ENCODE measurements at regions not wholly inside any gene's neighbourhood (a gene's known extent, or its start where the extent isn't known, plus 50 kb on each side); places are given as distances from the start of the nearest gene placed in this dataset.
"Not testable (repeated sequence)": the region's sequence is repeated elsewhere in the genome, so short reads cannot be mapped to it uniquely, and the experiment has no call there.

- WGBS = 94% methylated on average over 11 of the region's 11 CpGs
- no peak for DNase-seq (ENCODE audit: low spot score)
Measured at GRCh38 chr7:69445541-69445940, 152.7 kb upstream of the AUTS2 start.

GRCh38 chr7:69446213-69446612 lies 152.1 kb upstream of the AUTS2 start:
- not testable (repeated sequence) for H3K4me1 ChIP-seq (ENCODE audit: control insufficient read depth in 4 of 4, insufficient read depth in 4 of 4, low read length in 3 of 4); H3K27me3 ChIP-seq (ENCODE audit: control insufficient read depth in 4 of 4, insufficient read depth in 4 of 4, low read length in 3 of 4); H3K4me3 ChIP-seq (ENCODE audit: low read depth in 1 of 3, low read length in 3 of 3); H3K9me3 ChIP-seq (ENCODE audit: control insufficient read depth in 4 of 4, low read length in 3 of 4); H3K9ac ChIP-seq (ENCODE audit: low read depth in 1 of 2, low read length in 2 of 2); H3K36me3 ChIP-seq (ENCODE audit: control insufficient read depth in 4 of 4, insufficient read depth in 3 of 4, low read depth in 1 of 4, low read length in 3 of 4); H3K27ac ChIP-seq (ENCODE audit: low read depth in 1 of 2, low read length in 2 of 2); DNase-seq (ENCODE audit: low spot score)
- 96% methylated on average over 7 of the region's 7 CpGs for WGBS

More at GRCh38 chr7:69445541-69445940, 152.7 kb upstream of the AUTS2 start:
- H3K9me3 ChIP-seq (ENCODE audit: control insufficient read depth in 4 of 4, low read length in 3 of 4) = no peaks in the 10 kb centered on the region
- H3K27ac ChIP-seq (ENCODE audit: low read depth in 1 of 2, low read length in 2 of 2) = no peak overlapping the region
- no peaks in the 10 kb centered on the region for H3K36me3 ChIP-seq (ENCODE audit: control insufficient read depth in 4 of 4, insufficient read depth in 3 of 4, low read depth in 1 of 4, low read length in 3 of 4)
- H3K27me3 ChIP-seq (ENCODE audit: control insufficient read depth in 4 of 4, insufficient read depth in 4 of 4, low read length in 3 of 4) = no peaks in the 10 kb centered on the region
- TF ChIP-seq NR2F2 (IDR thresholded peaks at IDR 0.05) (no peak), EGR1 (IDR thresholded peaks at IDR 0.05; ENCODE audit: low read depth in 2 of 2) (no peak), FOXA2 (IDR thresholded peaks at IDR 0.05) (no peak), JUND (IDR thresholded peaks at IDR 0.05) (no peak), MAX (IDR thresholded peaks at IDR 0.05) (no peak), YY1 (IDR thresholded peaks at IDR 0.05) (no peak), RAD21 (IDR thresholded peaks at IDR 0.05) (no peak), HNF4G (IDR thresholded peaks at IDR 0.05) (no peak)
- TF ChIP-seq, protein P1, sequence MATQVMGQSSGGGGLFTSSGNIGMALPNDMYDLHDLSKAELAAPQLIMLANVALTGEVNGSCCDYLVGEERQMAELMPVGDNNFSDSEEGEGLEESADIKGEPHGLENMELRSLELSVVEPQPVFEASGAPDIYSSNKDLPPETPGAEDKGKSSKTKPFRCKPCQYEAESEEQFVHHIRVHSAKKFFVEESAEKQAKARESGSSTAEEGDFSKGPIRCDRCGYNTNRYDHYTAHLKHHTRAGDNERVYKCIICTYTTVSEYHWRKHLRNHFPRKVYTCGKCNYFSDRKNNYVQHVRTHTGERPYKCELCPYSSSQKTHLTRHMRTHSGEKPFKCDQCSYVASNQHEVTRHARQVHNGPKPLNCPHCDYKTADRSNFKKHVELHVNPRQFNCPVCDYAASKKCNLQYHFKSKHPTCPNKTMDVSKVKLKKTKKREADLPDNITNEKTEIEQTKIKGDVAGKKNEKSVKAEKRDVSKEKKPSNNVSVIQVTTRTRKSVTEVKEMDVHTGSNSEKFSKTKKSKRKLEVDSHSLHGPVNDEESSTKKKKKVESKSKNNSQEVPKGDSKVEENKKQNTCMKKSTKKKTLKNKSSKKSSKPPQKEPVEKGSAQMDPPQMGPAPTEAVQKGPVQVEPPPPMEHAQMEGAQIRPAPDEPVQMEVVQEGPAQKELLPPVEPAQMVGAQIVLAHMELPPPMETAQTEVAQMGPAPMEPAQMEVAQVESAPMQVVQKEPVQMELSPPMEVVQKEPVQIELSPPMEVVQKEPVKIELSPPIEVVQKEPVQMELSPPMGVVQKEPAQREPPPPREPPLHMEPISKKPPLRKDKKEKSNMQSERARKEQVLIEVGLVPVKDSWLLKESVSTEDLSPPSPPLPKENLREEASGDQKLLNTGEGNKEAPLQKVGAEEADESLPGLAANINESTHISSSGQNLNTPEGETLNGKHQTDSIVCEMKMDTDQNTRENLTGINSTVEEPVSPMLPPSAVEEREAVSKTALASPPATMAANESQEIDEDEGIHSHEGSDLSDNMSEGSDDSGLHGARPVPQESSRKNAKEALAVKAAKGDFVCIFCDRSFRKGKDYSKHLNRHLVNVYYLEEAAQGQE (IDR thresholded peaks at IDR 0.05) = no peak
- H3K9ac ChIP-seq (ENCODE audit: low read depth in 1 of 2, low read length in 2 of 2) = no peak overlapping the region
- H3K4me3 ChIP-seq (ENCODE audit: low read depth in 1 of 3, low read length in 3 of 3) = no peak overlapping the region
- peaks cover 0 to 4% (median 0%) of the 10 kb centered on the region in 4 donors for H3K4me1 ChIP-seq (ENCODE audit: control insufficient read depth in 4 of 4, insufficient read depth in 4 of 4, low read length in 3 of 4)

- Histone ChIP-seq H3K4me3 (ENCODE audit: low read depth in 1 of 3, low read length in 3 of 3) (no peak overlapping the region), H3K4me1 (ENCODE audit: control insufficient read depth in 4 of 4, insufficient read depth in 4 of 4, low read length in 3 of 4) (peaks cover 0 to 4% (median 0%) of the 10 kb centered on the region in 4 donors), H3K27me3 (ENCODE audit: control insufficient read depth in 4 of 4, insufficient read depth in 4 of 4, low read length in 3 of 4) (no peaks in the 10 kb centered on the region), H3K9me3 (ENCODE audit: control insufficient read depth in 4 of 4, low read length in 3 of 4) (no peaks in the 10 kb centered on the region), H3K27ac (ENCODE audit: low read depth in 1 of 2, low read length in 2 of 2) (no peak overlapping the region), H3K36me3 (ENCODE audit: control insufficient read depth in 4 of 4, insufficient read depth in 3 of 4, low read depth in 1 of 4, low read length in 3 of 4) (no peaks in the 10 kb centered on the region), H3K9ac (ENCODE audit: low read depth in 1 of 2, low read length in 2 of 2) (no peak overlapping the region)
- TF ChIP-seq HNF4A (conservative IDR thresholded peaks at IDR 0.05) (no peak), EGR1 (IDR thresholded peaks at IDR 0.05; ENCODE audit: low read depth in 2 of 2) (no peak), ATF3 (IDR thresholded peaks at IDR 0.05) (no peak), MAX (IDR thresholded peaks at IDR 0.05) (no peak)
- DNase-seq (ENCODE audit: low spot score) = no peak
- WGBS = 90% methylated on average over 14 of the region's 14 CpGs
Measured at GRCh38 chr7:69448071-69448470, 150.2 kb upstream of the AUTS2 start.
